Progenitor cell of endocrine pancreas (in vitro differentiated cells): ENCODE measurements at regions not wholly inside any gene's neighbourhood (a gene's known extent, or its start where the extent isn't known, plus 50 kb on each side); places are given as distances from the start of the nearest gene placed in this dataset.

Source experiments
- DNase-seq: peaks from one replicate; pipeline ENCODE4 v3.0.0; 2021; ENCODE audit warnings: low spot score; ENCODE audit not compliant: unreplicated experiment
- H3K27ac Mint-ChIP-seq: 2 replicates; pipeline ENCODE4 v1.8.0; 2021; ENCODE audit warnings: mild to moderate bottlenecking, moderate library complexity, mixed read lengths
- H3K27me3 Mint-ChIP-seq: 2 replicates; pipeline ENCODE4 v1.8.0; 2021; ENCODE audit warnings: mixed read lengths
- H3K36me3 Mint-ChIP-seq: 2 replicates; pipeline ENCODE4 v1.8.0; 2022; ENCODE audit warnings: mixed read lengths; ENCODE audit not compliant: insufficient read depth
- H3K4me1 Mint-ChIP-seq: 2 replicates; pipeline ENCODE4 v1.8.0; 2021; ENCODE audit warnings: low read depth, mixed read lengths
- H3K4me3 Mint-ChIP-seq: 2 replicates; pipeline ENCODE4 v1.8.0; 2021; ENCODE audit warnings: low read depth, mild to moderate bottlenecking, moderate library complexity, mixed read lengths
- H3K9me3 Mint-ChIP-seq: 2 replicates; pipeline ENCODE4 v1.8.0; 2021; ENCODE audit warnings: low read depth, mixed read lengths
- CTCF ChIP-seq: fragments of 200-600 bp; sonication (generic); IDR thresholded peaks from one replicate; pipeline ENCODE4 v1.5.0; 2021; ENCODE audit warnings: antibody characterized with exemption, mild to moderate bottlenecking; ENCODE audit not compliant: unreplicated experiment

- Mint-ChIP-seq H3K36me3 (no peaks in the 10 kb centered on the region), H3K27ac (no peak overlapping the region), H3K9me3 (no peaks in the 10 kb centered on the region), H3K4me3 (no peak overlapping the region), H3K4me1 (no peaks in the 10 kb centered on the region), H3K27me3 (peaks cover 20% of the 10 kb centered on the region)
- TF ChIP-seq CTCF: no peak
- no peak for DNase-seq
These were observed 99.0 kb upstream of the TAB2 start for GRCh38 chr6:149218471-149218870.

DNA sequence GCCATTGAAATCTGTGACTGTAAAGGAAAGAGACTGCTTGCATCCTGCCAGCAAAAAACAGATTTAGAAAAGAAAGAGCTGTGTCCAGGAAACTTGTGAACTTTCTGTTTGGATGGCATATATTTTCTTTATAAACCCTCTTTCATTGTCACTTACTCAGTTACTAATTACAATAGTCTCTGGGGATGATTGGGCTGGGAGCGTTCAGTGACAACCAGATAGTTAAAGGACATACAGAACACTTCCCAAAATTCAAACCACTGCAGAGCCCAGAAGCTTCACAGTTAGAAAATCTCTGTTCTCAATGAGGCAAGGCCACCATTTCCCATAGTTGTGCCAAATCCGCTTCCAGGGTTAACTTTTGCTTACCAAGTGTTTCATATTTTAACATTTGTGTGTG lies 98.6 kb upstream of the TAB2 start:
- Mint-ChIP-seq H3K4me3 (no peak overlapping the region), H3K36me3 (no peaks in the 10 kb centered on the region), H3K27ac (no peak overlapping the region), H3K27me3 (peaks cover 22% of the 10 kb centered on the region), H3K4me1 (peaks cover 2% of the 10 kb centered on the region), H3K9me3 (no peaks in the 10 kb centered on the region)
- no peak for TF ChIP-seq CTCF
- DNase-seq: no peak

DNA sequence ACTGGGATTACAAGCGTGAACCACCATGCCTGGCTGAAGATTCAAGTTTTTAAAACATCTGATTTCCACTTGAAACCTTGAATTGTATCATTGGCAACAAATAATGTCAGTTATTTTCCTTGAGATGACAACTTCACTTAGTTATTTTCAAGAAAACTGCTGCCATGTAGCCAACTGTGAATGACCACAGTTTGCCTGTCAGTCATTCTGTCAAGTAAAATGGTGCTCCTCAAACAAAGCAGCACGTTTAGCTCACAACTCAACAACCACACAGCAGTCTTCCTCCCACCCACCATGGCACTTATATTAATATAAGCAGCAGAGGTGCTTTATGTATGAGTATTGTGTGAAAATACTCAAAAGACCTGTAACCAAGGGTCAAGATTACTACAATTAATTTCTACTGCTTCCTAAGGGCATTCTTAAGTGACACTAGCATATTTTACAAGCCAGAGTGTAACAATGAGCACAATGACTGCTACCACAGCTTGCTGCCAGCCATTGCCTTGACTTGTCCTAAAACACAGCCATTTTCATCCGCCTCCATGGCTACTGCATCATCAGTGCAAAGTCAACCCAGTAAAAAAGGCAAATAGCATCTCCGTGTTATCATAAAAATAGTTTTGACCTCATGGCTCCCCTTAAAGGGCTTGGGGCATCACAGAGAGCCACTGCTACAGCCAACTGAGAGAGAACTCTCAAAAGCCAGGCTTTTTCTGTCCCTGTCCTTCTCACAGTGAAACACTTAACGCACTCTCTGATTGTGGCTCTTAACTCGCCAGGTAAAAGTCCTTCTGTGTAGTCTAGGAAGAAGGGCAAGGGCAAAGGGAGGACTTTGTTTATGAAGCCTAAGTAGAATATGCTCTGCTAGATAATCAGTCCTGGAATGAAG lies 96.4 kb upstream of the TAB2 start:
- no peak for TF ChIP-seq CTCF
- H3K4me1 Mint-ChIP-seq: peaks cover 2% of the 10 kb centered on the region
- H3K9me3 Mint-ChIP-seq: no peaks in the 10 kb centered on the region
- peaks cover 38% of the 10 kb centered on the region for H3K27me3 Mint-ChIP-seq
- no peak for DNase-seq
- no peaks in the 10 kb centered on the region for H3K36me3 Mint-ChIP-seq
- H3K4me3 Mint-ChIP-seq: no peak overlapping the region
- no peak overlapping the region for H3K27ac Mint-ChIP-seq

DNA sequence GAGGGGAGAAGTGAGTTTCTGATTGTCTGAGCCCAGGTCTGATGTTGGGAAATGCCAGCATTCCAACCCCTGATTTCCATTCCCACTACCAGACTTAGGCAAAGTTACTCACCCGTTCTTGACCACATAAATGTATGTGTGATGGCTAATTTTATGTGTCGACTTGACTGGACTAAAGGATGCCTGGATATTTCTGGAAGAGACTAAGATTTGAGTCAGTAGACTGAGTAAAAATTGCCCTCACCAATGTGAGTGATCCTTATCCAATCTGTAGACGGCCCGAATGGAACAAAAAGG lies 95.8 kb upstream of the TAB2 start:
- no peak for TF ChIP-seq CTCF
- no peaks in the 10 kb centered on the region for H3K9me3 Mint-ChIP-seq
- H3K36me3 Mint-ChIP-seq: no peaks in the 10 kb centered on the region
- DNase-seq: no peak
- H3K27ac Mint-ChIP-seq: no peak overlapping the region
- H3K27me3 Mint-ChIP-seq: peaks cover 42% of the 10 kb centered on the region
- peaks cover 2% of the 10 kb centered on the region for H3K4me1 Mint-ChIP-seq
- H3K4me3 Mint-ChIP-seq: no peak overlapping the region

GRCh38 chr6:149223120-149223903 lies 94.2 kb upstream of the TAB2 start:
- Mint-ChIP-seq H3K36me3 (no peaks in the 10 kb centered on the region), H3K27me3 (peaks cover 50% of the 10 kb centered on the region), H3K4me1 (peaks cover 12% of the 10 kb centered on the region), H3K27ac (no peak overlapping the region), H3K4me3 (no peak overlapping the region), H3K9me3 (no peaks in the 10 kb centered on the region)
- DNase-seq: no peak
- TF ChIP-seq CTCF: no peak
